Adrenal gland (tissue), 9 donors: ENCODE measurements at regions not wholly inside any gene's neighbourhood (a gene's known extent, or its start where the extent isn't known, plus 50 kb on each side); places are given as distances from the start of the nearest gene placed in this dataset.

Source experiments
- DNase-seq, 7 donors: peaks; one replicate each; pipeline ENCODE4 v3.0.0-alpha.2; 2019 to 2020
- H3K27ac ChIP-seq, 5 donors: fragments of 200-600 bp; sonication (generic) in 4 of 5; 1 replicate in 3 of 5; 2 replicates in 2 of 5; pipeline versions ENCODE4 v1.5.1 to v1.8.0; 2016 to 2020; ENCODE audit warnings: mild to moderate bottlenecking in 1 of 5
- H3K27me3 ChIP-seq: fragments of 200-600 bp; 2 replicates; pipeline ENCODE4 v1.8.0; 2021
- H3K36me3 ChIP-seq, 2 donors: fragments of 200-600 bp; replicated peaks in 1 of 2; 1 replicate in 1 of 2; 2 replicates in 1 of 2; pipeline versions ENCODE4 v1.5.1 to v1.8.0; 2018 to 2022
- H3K4me1 ChIP-seq, 2 donors: fragments of 200-600 bp; replicated peaks in 1 of 2; 1 replicate in 1 of 2; 2 replicates in 1 of 2; pipeline versions ENCODE4 v1.5.1 to v1.8.0; 2018 to 2021
- H3K4me3 ChIP-seq, 4 donors: fragments of 200-600 bp; sonication (generic) in 3 of 4; one replicate each; pipeline ENCODE4 v1.5.1; 2016 to 2018
- H3K9me3 ChIP-seq, 3 donors: fragments of 200-600 bp; sonication (generic) in 1 of 3; replicated peaks in 1 of 3; 1 replicate in 2 of 3; 2 replicates in 1 of 3; pipeline versions ENCODE4 v1.5.1 to v1.8.0; 2016 to 2021
- CTCF ChIP-seq, 6 experiments: fragments of 450-650 bp in 4 of 6; fragments of 200-600 bp in 2 of 6; sonication (generic) in 1 of 6; IDR thresholded peaks; 1 replicate in 5 of 6; 2 replicates in 1 of 6; pipeline versions ENCODE4 v1.5.1 to v1.8.0; 2016 to 2021; ENCODE audit warnings: antibody characterized with exemption in 6 of 6, mild to moderate bottlenecking in 2 of 6, moderate library complexity in 1 of 6
- POLR2A ChIP-seq, 2 donors: fragments of 450-650 bp; IDR thresholded peaks; one replicate each; pipeline ENCODE4 v1.6.1; 2017; ENCODE audit warnings: antibody characterized with exemption in 2 of 2, mild to moderate bottlenecking in 2 of 2, moderate library complexity in 1 of 2
- WGBS, 4 donors: extraction: QIAGEN DNeasy Blood & Tissue Kit in 2 of 4; methylation state at CpG; one replicate each; pipeline versions ENCODE4 v1.1.5 to v1.1.7; 2013 to 2017; 5-methylcytosine and 5-hydroxymethylcytosine counted together
- intact Hi-C, 2 donors: fragments of 100-400 bp; cut with DNase I; formaldehyde crosslinking; loops; one replicate each; pipeline versions ENCODE4 v1.14.1 to v1.15.0; 2022 to 2023
- donor health status: healthy with polysubstance abuse.
- donor health status: Bipolar disorder and iron deficiency.
- donor health status: DM: yes; HTN: yes; CAD: no.
- donor health status: DM: no; HTN: no; CAD: no.
- donor health status: DM: no; HTN: no; CAD: no.

DNA sequence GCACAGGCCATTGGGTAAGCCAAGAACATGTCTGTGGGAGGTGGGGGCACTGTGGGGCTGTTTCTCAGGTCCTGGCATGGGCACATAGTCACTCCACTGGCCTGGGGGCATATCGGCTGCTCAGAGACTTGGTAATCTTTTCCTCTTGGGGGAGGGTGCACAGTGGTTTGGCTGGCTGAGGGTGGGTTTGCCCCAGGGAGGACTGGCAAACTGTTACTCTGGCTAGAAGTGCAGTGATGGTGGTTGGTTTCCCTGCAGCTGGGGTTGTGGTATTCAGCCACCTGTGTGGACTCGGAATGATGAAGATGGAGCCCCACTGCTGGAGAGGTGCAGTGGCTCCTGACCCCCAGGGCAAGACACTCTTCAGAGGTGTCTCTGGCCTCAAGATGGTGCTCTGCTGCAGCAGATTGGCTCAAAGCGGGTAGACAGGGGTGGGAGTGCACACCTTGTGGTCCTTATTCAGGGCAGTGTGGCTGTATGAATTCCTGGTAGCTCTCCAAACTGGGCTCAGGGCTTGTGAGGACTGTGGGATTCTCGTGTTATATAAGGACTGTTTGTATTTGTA, 74.1 kb upstream of the DDHD1 start:
- Histone ChIP-seq H3K36me3 (no peaks in the 10 kb centered on the region), H3K4me1 (no peaks in the 10 kb centered on the region), H3K4me3 (no peak overlapping the region), H3K9me3 (peaks cover 0 to 18% (median 0%) of the 10 kb centered on the region in 3 donors), H3K27ac (no peak overlapping the region), H3K27me3 (no peaks in the 10 kb centered on the region)
- intact Hi-C loops: no loop called here
- TF ChIP-seq POLR2A (IDR thresholded peaks at IDR 0.05) (no peak), CTCF (IDR thresholded peaks at IDR 0.05) (no peak)
- 90 to 100% (median 94%) methylated on average over 2 to 4 of the region's 4 CpGs for WGBS, 4 donors
- no peak for DNase-seq

DNA sequence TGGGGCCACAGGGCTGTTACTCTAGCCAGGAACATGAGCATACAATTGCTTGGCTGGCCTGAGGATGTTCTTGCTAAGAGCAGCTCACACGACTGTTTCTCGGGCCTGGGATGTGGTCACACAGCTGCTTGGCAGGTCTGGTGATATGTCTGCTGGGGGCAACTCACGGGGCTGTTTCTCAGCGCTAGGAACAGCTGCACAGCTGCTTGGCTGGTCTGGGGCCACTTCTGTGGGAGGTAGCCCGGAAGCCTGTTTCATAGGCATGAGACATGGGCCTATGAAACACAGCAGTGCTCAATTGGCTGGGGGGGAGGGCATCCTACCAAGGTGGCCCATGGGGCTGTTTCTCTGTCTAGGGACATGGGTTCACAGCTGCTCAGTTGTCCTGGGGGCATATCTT, 73.4 kb upstream of the DDHD1 start:
- 89 to 100% (median 91%) methylated on average over 5 of the region's 5 CpGs for WGBS, 4 donors
- Histone ChIP-seq H3K27me3 (no peaks in the 10 kb centered on the region), H3K27ac (no peak overlapping the region), H3K4me3 (no peak overlapping the region), H3K9me3 (peaks cover 0 to 18% (median 0%) of the 10 kb centered on the region in 3 donors), H3K4me1 (no peaks in the 10 kb centered on the region), H3K36me3 (no peaks in the 10 kb centered on the region)
- no peak for TF ChIP-seq POLR2A (IDR thresholded peaks at IDR 0.05)
- TF ChIP-seq CTCF (IDR thresholded peaks at IDR 0.05): no peak
- intact Hi-C loops: no loop called here
- no peak for DNase-seq

DNA sequence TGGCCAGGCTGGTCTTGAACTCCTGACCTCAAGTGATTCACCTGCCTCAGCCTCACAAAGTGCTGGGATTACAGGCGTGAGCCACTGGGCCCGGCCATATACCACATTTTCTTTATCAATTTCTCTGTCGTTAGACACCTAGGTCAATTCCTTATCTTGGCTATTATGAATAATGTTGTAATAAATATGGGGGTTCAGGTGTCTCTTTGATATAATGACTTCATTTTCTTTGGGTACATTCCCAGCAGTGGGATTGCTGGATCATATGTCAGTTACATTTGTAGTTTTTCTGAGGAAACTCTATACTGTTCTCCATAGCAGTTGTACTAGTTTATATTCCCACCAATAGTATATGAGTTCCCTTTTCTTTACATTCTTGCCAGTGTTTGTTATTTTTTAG, 67.8 kb upstream of the DDHD1 start:
- H3K9me3 ChIP-seq: peaks cover 0 to 18% (median 0%) of the 10 kb centered on the region in 3 donors
- intact Hi-C loops: no loop called here
- H3K4me3 ChIP-seq: no peak overlapping the region
- TF ChIP-seq CTCF (IDR thresholded peaks at IDR 0.05) (no peak), POLR2A (IDR thresholded peaks at IDR 0.05) (no peak)
- DNase-seq: no peak
- H3K4me1 ChIP-seq: peaks cover 0 to 6% of the 10 kb centered on the region in 2 donors
- no peak overlapping the region for H3K27ac ChIP-seq
- no peaks in the 10 kb centered on the region for H3K27me3 ChIP-seq
- 47 to 80% (median 58%) methylated on average over 3 of the region's 3 CpGs for WGBS, 4 donors
- no peaks in the 10 kb centered on the region for H3K36me3 ChIP-seq

DNA sequence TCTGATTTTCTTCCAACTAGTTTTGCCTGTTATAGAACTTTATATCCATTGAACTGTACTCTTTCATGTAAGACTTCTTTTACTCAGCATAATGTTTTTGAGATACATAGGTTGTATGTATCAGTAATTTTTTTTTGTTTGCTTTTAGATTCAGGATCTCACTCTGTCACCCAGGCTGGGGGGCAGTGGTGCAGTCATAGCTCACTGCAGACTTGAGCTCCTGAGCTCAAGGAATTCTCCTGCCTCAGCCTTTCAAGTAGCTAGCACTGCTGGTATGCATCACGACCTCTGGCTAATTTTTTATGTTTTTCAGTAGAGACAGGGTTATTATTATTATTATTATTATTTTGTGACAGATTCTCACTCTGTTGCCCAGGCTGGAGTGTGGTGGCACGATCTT, 65.0 kb upstream of the DDHD1 start:
- TF ChIP-seq CTCF (IDR thresholded peaks at IDR 0.05) (no peak), POLR2A (IDR thresholded peaks at IDR 0.05) (no peak)
- H3K27me3 ChIP-seq: no peaks in the 10 kb centered on the region
- no peaks in the 10 kb centered on the region for H3K9me3 ChIP-seq
- H3K4me3 ChIP-seq: peak overlapping the region in 3 of 4 donors; percentile 49 to 84 (median 58)
- DNase-seq: no peak
- intact Hi-C loops: no loop called here
- peaks cover 0 to 6% of the 10 kb centered on the region in 2 donors for H3K4me1 ChIP-seq
- H3K27ac ChIP-seq: no peak overlapping the region
- 74 to 90% (median 87%) methylated on average over 2 of the region's 2 CpGs for WGBS, 4 donors
- H3K36me3 ChIP-seq: no peaks in the 10 kb centered on the region
